Cardiac septum (tissue), 1 donor: ENCODE measurements at regions not wholly inside any gene's neighbourhood (a gene's known extent, or its start where the extent isn't known, plus 50 kb on each side); places are given as distances from the start of the nearest gene placed in this dataset.
"Not testable (repeated sequence)": the region's sequence is repeated elsewhere in the genome, so short reads cannot be mapped to it uniquely, and the experiment has no call there.

Source experiments
- DNase-seq: peaks from one replicate; pipeline ENCODE4 v3.0.0-alpha.2; 2020; ENCODE audit warnings: low spot score
- intact Hi-C: fragments of 100-400 bp; cut with DNase I; formaldehyde crosslinking; loops from one replicate; pipeline ENCODE4 v1.14.0; 2022
- donor health status: DM: no; HTN: no; CAD: no.

DNA sequence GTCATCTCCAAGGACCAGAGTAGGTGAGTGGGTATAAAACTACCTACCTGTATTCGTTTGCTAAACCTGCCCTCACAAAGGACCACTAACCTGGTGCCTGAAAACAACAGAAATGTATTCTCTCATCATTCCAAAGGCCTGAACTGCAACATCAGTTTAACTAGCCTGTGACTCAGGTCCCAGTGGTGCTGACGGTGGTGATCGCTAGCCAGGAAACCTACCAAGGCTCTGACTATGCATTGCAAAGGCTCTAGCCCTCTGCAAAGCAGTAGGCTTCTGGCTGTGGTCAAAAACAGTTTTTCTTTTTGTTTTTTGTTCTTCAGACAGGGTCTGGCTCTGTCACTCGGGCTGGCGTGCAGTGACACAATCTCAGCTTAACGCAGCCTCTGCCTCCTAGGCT, 107.5 kb downstream of the NPTX2 start:
- intact Hi-C loops = no loop called here
- no peak for DNase-seq

DNA sequence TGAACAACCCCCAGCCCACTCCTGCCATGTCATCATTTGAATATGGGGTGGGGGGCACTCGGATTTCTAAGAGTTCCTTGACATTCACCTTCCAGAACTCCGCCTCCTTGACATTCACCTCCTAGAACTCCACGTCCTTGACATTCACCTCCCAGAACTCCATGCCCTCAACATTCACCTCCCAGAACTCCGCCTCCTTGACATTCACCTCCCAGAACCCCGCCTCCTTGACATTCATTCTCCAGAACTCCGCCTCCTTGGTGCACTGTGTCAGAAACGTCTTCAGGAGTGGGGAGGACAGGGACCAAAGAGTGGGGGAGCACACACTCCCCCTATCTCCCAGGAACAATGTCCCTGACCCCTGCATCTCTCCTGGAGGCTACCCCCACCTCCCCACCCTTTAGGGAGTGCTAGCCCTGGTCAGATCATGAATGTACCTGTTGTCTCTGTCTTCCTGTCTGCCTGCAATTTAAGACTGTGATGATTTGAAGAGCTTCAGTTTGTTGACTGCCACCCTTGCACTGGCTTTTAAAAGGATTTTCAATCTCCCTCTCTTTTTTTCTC, 110.1 kb downstream of the NPTX2 start:
- intact Hi-C loops = no loop called here
- DNase-seq = no peak

- DNase-seq = no peak
- intact Hi-C loops = no loop called here
Observed at GRCh38 chr7:98728555-98728954, 111.5 kb downstream of the NPTX2 start.

DNA sequence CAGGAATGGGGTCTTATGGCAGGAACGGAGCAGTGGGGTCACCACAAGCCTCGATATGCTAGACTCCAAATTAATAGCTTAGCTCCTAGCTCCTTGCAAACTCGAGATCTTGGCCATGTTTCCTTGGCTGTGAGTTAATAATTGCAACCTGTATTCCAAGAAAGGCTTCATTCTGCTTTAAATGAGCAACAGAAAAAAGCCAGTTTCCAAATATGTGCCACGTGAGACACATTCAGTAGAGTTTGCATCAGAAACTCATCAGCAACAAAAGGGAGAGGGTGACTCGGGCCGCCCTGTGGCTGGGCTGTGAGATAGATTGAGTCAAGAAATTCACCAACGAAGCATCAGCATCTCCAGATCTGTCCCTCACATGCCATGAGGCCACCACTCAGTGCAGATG, 112.0 kb downstream of the NPTX2 start:
- intact Hi-C loops = no loop called here
- no peak for DNase-seq

DNA sequence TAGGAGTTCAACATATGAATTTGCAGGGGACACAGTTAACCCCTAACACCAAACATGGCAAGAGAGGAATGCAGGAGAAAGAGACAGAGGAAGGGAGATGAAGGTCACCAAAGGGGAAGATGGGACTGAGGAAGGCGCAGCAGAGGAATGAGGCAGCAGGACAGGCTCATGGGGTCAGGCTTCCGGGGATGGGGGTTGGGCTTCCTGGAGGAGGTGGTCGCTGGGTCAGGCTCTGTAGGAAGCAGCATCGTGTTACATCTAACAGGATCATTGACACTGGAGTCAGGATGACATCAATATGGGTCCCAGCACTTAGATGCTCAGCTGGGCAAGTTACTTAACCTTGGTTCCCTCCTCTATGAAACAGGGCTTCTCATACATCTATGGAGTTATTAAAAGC, 113.2 kb downstream of the NPTX2 start:
- no peak for DNase-seq
- intact Hi-C loops = no loop called here

DNA sequence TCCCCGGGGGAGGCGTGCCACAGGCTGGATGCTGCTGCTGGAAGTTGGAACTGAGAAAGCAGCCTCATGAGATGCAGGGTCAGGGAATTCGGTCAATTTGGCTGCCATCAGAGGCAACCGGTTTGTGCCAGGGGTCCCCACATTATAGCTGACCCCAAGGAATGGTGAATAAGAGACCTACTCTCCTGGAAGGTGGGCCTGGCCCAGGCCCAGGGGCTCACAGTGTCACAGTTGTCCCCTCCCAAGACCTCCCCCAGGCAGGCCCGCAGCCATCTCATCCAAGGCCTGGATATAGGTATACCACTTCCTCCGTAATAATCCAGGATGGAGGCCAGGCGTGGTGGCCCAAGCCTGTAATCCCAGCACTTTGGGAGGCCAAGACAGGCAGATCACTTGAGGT, 114.6 kb downstream of the NPTX2 start:
- DNase-seq = no peak
- intact Hi-C loops = no loop called here

- DNase-seq = no peak
- intact Hi-C loops = no loop called here
Observed at GRCh38 chr7:98733036-98733435, 116.0 kb downstream of the NPTX2 start.

GRCh38 chr7:98735801-98736200, 118.7 kb downstream of the NPTX2 start:
- intact Hi-C loops = no loop called here
- DNase-seq = no peak

DNA sequence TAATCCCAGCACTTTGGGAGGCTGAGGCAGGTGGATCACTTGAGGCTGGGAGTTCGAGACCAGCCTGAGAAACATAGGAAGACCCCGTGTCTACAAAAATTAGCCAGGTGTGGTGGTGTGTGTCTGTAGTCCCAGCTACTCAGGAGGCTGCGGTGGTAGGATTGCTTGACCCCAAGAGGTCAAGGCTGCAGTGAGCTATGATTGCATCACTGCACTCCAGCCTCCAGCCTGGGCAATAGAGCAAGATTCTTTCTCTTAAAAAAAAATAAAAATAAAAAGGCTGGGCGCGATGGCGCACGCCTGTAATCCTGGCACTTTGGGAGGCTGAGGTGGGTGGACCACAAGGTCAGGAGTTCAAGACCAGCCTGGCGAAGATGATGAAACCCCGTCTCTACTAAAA, 119.4 kb downstream of the NPTX2 start:
- intact Hi-C loops = not testable (repeated sequence)

DNA sequence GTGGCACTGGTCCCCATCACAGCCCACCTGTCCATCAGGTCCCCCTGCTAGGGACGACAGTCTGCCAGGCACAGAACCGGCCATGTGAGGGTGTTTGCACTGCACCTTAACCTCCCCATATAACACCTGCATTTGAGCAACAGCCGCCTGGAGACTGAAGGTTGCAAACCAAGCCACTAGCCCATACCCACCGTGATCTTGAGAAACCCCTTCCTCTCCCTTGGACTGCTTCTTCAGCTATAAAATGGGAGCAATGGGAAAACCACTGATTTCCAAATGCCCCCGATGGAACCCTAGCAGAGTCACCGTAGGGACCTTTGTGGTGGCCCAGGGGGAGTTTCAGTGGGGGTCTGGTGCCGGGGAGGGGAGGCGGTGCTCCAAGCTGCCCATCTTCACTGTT, 120.1 kb downstream of the NPTX2 start:
- intact Hi-C loops = no loop called here
- DNase-seq = no peak

More for the DNA sequence above, 119.4 kb downstream of the NPTX2 start:
- DNase-seq = not testable (repeated sequence)

GRCh38 chr7:98740643-98741042, 123.6 kb downstream of the NPTX2 start:
- intact Hi-C loops = no loop called here
- no peak for DNase-seq

- intact Hi-C loops = loop anchor here (2.0 kb wide), 1 partner anchor 313 kb away; no protein-coding TSS in a partner anchor
Observed at GRCh38 chr7:98745722-98746318, 124.0 kb downstream of the TMEM130 start.

GRCh38 chr7:98748090-98748489, 121.7 kb downstream of the TMEM130 start:
- no peak for DNase-seq
- intact Hi-C loops = no loop called here

More at GRCh38 chr7:98745722-98746318, 124.0 kb downstream of the TMEM130 start:
- no peak for DNase-seq

GRCh38 chr7:98753176-98753575, 116.6 kb downstream of the TMEM130 start:
- no peak for DNase-seq
- intact Hi-C loops = no loop called here

- intact Hi-C loops = loop anchor here (2.0 kb wide), 1 partner anchor 83 kb away; no protein-coding TSS in a partner anchor
- no peak for DNase-seq
Observed at GRCh38 chr7:98753989-98754479, 115.8 kb downstream of the TMEM130 start.

DNA sequence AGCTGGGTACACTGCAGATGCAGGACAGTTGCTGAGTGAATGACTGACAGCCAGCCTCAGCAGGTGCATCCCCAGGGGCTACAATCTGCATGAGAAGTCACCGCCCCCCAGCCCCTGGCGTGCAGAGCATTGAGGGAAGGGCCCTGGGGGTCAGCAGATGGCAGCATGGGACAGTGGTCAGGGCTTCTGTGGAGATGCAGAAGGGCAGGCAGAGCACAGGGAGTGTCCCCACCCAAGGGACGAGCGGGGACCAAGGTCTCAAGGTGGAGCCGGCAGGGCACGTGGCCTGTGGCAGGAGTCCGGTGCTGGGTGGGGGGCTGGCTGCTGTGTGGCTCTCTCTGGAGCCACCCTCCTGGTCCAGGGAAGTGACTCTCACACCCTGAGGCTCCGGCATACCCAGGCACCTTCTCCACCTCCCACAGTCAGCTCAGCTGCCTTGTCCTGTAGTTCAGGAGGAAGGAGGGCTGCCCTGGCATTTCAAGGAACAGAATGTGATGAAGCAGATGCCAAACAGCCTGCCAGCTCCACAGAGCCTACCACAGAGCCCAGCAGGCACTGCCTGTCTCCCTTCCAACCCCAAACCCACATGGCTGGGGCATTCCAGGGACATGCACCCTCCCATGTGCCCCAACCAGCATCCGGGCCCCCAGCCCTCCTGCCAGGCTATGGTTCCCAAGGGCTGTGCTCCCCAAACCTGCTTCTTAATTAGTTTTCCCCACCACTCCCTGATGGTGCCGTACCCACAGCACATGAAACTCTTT, 114.5 kb downstream of the TMEM130 start:
- DNase-seq = no peak
- intact Hi-C loops = loop anchor here (2.0 kb wide), 1 partner anchor 81 kb away; no protein-coding TSS in a partner anchor

GRCh38 chr7:98758157-98758556, 111.7 kb downstream of the TMEM130 start:
- intact Hi-C loops = no loop called here
- DNase-seq = no peak

- intact Hi-C loops = no loop called here
Observed at GRCh38 chr7:98760201-98760651, 109.6 kb downstream of the TMEM130 start.

DNA sequence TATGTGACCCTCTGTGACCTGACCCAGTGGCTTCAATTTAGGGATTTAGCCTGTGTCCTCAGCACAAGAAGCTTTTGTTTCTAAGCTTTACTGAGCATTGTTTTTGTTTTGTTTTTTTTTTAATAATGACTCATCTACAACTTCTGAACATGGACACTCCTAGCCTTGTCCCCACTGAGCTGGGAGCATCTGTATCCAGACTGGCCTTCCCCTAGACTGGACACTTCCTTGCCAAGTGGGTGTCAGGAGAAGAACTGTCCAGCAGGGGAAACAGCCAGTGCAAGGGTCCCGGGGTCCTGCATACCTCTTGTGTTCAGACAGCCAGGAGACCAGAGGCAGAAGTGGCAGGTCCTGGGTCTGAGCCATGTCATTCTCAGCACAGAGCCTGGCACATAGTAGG, 108.6 kb downstream of the TMEM130 start:
- DNase-seq = no peak
- intact Hi-C loops = no loop called here

More at GRCh38 chr7:98760201-98760651, 109.6 kb downstream of the TMEM130 start:
- DNase-seq = no peak

DNA sequence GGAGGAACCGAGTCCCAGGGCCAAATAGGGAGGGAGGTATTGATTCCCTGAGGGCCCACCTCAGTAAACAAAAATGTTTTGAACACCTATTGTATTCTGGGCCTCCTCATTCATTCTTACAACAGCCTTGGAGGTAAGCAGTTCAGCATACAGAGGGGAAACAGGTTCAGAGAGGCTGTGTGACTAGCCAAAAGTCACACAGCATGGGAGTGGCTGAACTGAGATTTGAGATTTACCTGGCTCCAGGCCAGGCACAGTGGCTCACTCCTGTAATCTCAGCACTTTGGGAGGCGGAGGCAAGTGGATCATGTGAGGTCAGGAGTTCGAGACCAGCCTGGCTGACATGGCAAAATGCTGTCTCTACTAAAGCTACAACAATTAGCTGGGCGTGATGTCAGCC, 107.2 kb downstream of the TMEM130 start:
- no peak for DNase-seq
- intact Hi-C loops = no loop called here

DNA sequence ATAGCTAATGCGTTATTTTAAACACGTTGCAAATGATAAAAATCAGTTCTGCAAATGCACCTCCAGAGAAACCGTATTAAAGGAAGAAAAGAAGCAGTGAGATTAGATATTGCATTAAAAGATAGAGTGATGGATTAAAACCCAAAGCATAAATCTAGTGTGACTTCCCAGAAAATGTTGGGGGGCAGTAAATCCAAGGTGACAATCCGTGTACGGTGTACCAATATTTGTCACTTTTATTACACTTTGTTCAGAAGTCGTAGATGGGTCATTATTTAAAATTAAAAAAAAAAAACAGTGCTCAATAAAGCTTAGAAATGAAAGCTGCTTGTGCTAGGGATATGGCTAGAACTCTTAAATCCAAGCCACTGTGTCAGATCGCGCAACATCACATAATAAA, 106.4 kb downstream of the TMEM130 start:
- intact Hi-C loops = no loop called here

More for the DNA sequence above, 106.4 kb downstream of the TMEM130 start:
- DNase-seq = no peak
